GM18907 (cell line): ENCODE measurements at regions not wholly inside any gene's neighbourhood (a gene's known extent, or its start where the extent isn't known, plus 50 kb on each side); places are given as distances from the start of the nearest gene placed in this dataset.

Experiments
- ATAC-seq: cut with Tn5 transposase; IDR thresholded peaks from one replicate; pipeline ENCODE4 v1.9.1; 2021; ENCODE audit warnings: mild to moderate bottlenecking, moderate library complexity; ENCODE audit not compliant: unreplicated experiment

DNA sequence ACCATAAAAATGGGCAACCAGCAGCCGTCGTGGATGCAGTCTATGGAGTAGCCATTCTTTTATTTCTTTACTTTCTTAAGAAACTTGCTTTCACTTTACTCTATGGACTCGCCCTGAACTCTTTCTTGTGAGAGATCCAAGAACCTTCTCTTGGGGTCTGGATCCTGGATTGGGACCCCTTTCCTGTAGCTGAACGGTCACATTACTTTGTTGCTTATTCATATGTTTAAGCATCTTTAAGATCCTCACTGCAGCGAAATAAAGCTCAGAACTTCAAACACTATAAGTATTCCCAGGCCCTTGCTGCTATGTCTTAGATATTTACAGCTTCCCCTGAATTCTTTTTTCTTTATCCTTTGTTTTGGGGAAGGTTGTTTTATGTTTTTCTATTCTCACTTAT lies 187.8 kb upstream of the DDI1 start:
- ATAC-seq, result no peak

DNA sequence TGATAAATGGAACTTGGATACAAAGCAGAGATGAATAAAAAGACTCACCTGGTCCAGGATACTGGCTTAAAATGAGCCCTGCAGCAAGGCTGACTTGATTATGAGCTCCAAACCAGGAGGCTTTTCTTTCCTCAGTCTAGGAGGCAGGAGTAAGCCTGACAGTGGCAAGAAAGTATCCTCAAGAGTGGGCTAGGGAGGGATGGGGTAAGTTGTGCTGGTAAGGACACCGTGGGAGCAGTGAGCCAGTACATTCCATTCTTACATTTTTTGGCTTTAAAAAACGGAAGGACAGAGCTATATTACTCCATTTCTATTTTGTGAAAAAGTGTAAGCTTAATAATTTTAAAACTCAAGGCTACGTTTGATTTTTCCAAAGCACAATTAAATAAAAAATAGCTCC lies 187.1 kb upstream of the DDI1 start:
- no peak for ATAC-seq

DNA sequence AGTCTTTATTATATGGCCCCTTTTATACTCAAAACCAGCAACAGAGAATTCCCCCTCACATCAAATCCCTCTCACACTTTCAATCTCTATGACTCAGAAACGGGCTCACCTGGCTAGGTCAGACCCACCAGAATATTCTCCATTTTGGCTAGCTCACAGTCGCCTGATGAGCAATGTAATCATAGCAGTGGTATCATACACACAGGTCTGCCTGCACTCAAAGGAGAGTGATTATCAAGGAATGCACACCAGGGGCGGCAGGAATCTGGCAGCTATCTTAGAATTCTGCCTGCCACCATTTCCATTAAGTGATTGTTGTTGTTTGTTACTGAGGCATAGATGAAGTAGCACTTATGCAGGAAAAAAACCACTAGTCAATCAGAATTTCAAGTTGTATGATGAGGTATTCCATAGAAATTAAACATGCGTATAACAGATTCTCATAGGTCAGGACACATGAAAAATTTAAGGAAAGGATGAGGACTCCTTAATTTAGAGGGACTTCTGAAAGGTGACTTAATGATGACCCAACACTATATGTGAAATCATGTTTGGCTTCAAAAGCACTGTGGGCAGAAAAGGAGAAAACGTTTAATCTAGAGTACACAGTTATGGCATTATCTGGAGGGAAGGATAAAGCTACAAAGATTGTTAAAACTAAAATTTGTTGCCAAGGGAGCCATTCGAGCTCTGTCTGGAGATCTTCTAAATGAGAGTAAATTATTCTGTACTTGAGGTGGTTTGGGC lies 185.8 kb upstream of the DDI1 start:
- ATAC-seq, result no peak

DNA sequence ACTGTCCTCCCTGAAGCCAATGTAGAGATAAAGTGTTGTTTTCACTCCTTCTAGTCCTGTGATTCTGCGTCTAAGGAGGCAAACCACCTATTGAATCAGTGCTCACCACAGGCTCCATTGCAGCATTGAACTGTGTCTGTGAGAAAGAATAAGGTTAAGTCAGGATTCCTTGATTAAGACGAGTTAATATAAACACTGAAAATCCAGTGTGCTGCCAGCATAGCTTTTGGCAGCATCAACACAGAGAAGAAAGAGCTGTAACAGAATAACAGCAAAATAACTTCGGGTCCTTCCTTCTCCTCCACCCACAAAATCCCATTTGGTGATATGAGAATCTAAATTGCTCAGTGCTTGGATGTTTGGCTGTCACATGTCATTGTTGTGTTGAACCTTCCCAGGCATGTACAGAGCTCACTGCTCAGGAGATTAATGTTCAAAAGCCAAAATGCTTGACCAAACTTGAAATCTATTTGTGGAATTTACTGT lies 185.2 kb upstream of the DDI1 start:
- no peak for ATAC-seq
